Mesenchymal stem cell (in vitro differentiated cells and primary cell): ENCODE measurements at regions not wholly inside any gene's neighbourhood (a gene's known extent, or its start where the extent isn't known, plus 50 kb on each side); places are given as distances from the start of the nearest gene placed in this dataset.

Experiments
- DNase-seq: peaks from one replicate; pipeline ENCODE4 v3.0.0-alpha.2; 2013
- H2AFZ ChIP-seq: one replicate; pipeline ENCODE4 v1.6.1; 2013; ENCODE audit warnings: low read depth, mild to moderate bottlenecking, control low read depth, inconsistent platforms, low read length, moderate library complexity
- H2AK5ac ChIP-seq: 2 replicates; pipeline ENCODE4 v1.6.1; 2013; ENCODE audit warnings: low read length, moderate library complexity, mild to moderate bottlenecking, inconsistent platforms; ENCODE audit not compliant: severe bottlenecking
- H2BK120ac ChIP-seq: one replicate; pipeline ENCODE4 v1.6.1; 2013; ENCODE audit warnings: low read depth, mild to moderate bottlenecking, inconsistent platforms, low read length, moderate library complexity
- H2BK12ac ChIP-seq, 2 experiments: one replicate each; pipeline ENCODE4 v1.6.1; 2013; ENCODE audit warnings: inconsistent platforms in 2 of 2, low read length in 2 of 2, mild to moderate bottlenecking in 2 of 2, moderate library complexity in 2 of 2, control low read depth in 1 of 2
- H2BK15ac ChIP-seq: one replicate; pipeline ENCODE4 v1.6.1; 2013; ENCODE audit warnings: mild to moderate bottlenecking, low read depth, inconsistent platforms; ENCODE audit not compliant: poor library complexity, severe bottlenecking
- H2BK5ac ChIP-seq: 2 replicates; pipeline ENCODE4 v1.6.1; 2013; ENCODE audit warnings: low read depth, mild to moderate bottlenecking, low read length, control low read depth, inconsistent platforms; ENCODE audit not compliant: poor library complexity, severe bottlenecking
- H3K14ac ChIP-seq, 2 experiments: one replicate each; pipeline ENCODE4 v1.6.1; 2013; ENCODE audit warnings: inconsistent platforms in 2 of 2, low read length in 2 of 2, control low read depth in 1 of 2, mild to moderate bottlenecking in 1 of 2, moderate library complexity in 1 of 2
- H3K18ac ChIP-seq, 2 experiments: one replicate each; pipeline ENCODE4 v1.6.1; 2013; ENCODE audit warnings: inconsistent platforms in 2 of 2, low read length in 2 of 2, control low read depth in 1 of 2, low read depth in 1 of 2, mild to moderate bottlenecking in 1 of 2
- H3K23ac ChIP-seq, 2 experiments: one replicate each; pipeline ENCODE4 v1.6.1; 2013; ENCODE audit warnings: inconsistent platforms in 2 of 2, low read length in 2 of 2, mild to moderate bottlenecking in 2 of 2, moderate library complexity in 2 of 2, control low read depth in 1 of 2
- H3K27ac ChIP-seq: 2 replicates; pipeline ENCODE4 v1.5.1; 2013; ENCODE audit warnings: mild to moderate bottlenecking, moderate library complexity, low read length, control low read depth, inconsistent platforms; ENCODE audit not compliant: poor library complexity, severe bottlenecking
- H3K27me3 ChIP-seq, 2 experiments: 2 replicates each; pipeline versions ENCODE4 v1.6.1 to v1.7.0; 2013; ENCODE audit warnings: low read length in 2 of 2, mild to moderate bottlenecking in 2 of 2, moderate library complexity in 2 of 2, control low read depth in 1 of 2, inconsistent platforms in 1 of 2; ENCODE audit not compliant: control insufficient read depth in 1 of 2, insufficient read depth in 1 of 2
- H3K36me3 ChIP-seq, 2 experiments: 2 replicates each; pipeline versions ENCODE4 v1.6.1 to v1.7.0; 2013; ENCODE audit warnings: low read length in 2 of 2, control low read depth in 1 of 2, inconsistent platforms in 1 of 2, low read depth in 1 of 2, mild to moderate bottlenecking in 1 of 2; ENCODE audit not compliant: insufficient read depth in 2 of 2, control insufficient read depth in 1 of 2
- H3K4ac ChIP-seq, 2 experiments: one replicate each; pipeline ENCODE4 v1.6.1; 2013; ENCODE audit warnings: inconsistent platforms in 2 of 2, low read length in 2 of 2, mild to moderate bottlenecking in 2 of 2, moderate library complexity in 2 of 2, control low read depth in 1 of 2, low read depth in 1 of 2
- H3K4me1 ChIP-seq: 2 replicates; pipeline ENCODE4 v1.6.1; 2013; ENCODE audit warnings: low read depth, low read length, control low read depth; ENCODE audit not compliant: control insufficient read depth, insufficient read depth
- H3K4me2 ChIP-seq: 2 replicates; pipeline ENCODE4 v1.6.1; 2013; ENCODE audit warnings: low read length, mild to moderate bottlenecking, inconsistent platforms; ENCODE audit not compliant: poor library complexity, severe bottlenecking
- H3K4me3 ChIP-seq, 2 experiments: 2 replicates each; pipeline versions ENCODE4 v1.5.1 to v1.7.0; 2013; ENCODE audit warnings: low read length in 2 of 2, mild to moderate bottlenecking in 2 of 2, control low read depth in 1 of 2, low read depth in 1 of 2; ENCODE audit not compliant: insufficient read depth in 1 of 2
- H3K79me1 ChIP-seq: replicated peaks from 2 replicates; pipeline ENCODE4 v1.6.1; 2013; ENCODE audit warnings: mild to moderate bottlenecking, control low read depth, low read length, inconsistent platforms; ENCODE audit not compliant: poor library complexity, severe bottlenecking
- H3K9ac ChIP-seq: 2 replicates; pipeline ENCODE4 v1.7.0; 2013; ENCODE audit warnings: mild to moderate bottlenecking, low read length, moderate library complexity
- H3K9me3 ChIP-seq: 2 replicates; pipeline ENCODE4 v1.7.0; 2013; ENCODE audit warnings: mild to moderate bottlenecking, low read length; ENCODE audit not compliant: control insufficient read depth
- H4K8ac ChIP-seq: one replicate; pipeline ENCODE4 v1.6.1; 2013; ENCODE audit warnings: inconsistent platforms, mild to moderate bottlenecking, low read length, moderate library complexity
- H4K91ac ChIP-seq: one replicate; pipeline ENCODE4 v1.6.1; 2013; ENCODE audit warnings: mild to moderate bottlenecking, low read length, inconsistent platforms
- WGBS: methylation state at CpG from one replicate; pipeline ENCODE4 v1.1.7; 2013; ENCODE audit warnings: mixed read lengths; 5-methylcytosine and 5-hydroxymethylcytosine counted together

- Histone ChIP-seq H2BK15ac (no peak overlapping the region), H3K27ac (no peak overlapping the region), H2BK5ac (no peak overlapping the region), H3K23ac (no peak overlapping the region), H3K4me1 (no peaks in the 10 kb centered on the region), H3K18ac (no peak overlapping the region), H3K27me3 (peaks cover 0 to 3% of the 10 kb centered on the region in 2 experiments), H4K8ac (no peak overlapping the region), H2AK5ac (no peak overlapping the region), H3K36me3 (no peaks in the 10 kb centered on the region), H3K14ac (no peak overlapping the region), H3K9ac (no peak overlapping the region), H2AFZ (no peak overlapping the region), H2BK120ac (no peak overlapping the region), H4K91ac (no peak overlapping the region), H3K4me2 (no peak overlapping the region), H3K4me3 (no peak overlapping the region), H2BK12ac (no peak overlapping the region), H3K9me3 (no peaks in the 10 kb centered on the region), H3K79me1 (no peaks in the 10 kb centered on the region), H3K4ac (no peak overlapping the region)
- 63% methylated on average over 1 of the region's 2 CpGs for WGBS
- no peak for DNase-seq
Observed at GRCh38 chr16:9457215-9457614, 365.8 kb downstream of the HAPSTR1 start.

GRCh38 chr16:9458816-9459215, 367.4 kb downstream of the HAPSTR1 start:
- no peak overlapping the region for H3K4me2 ChIP-seq
- no peak for DNase-seq
- H4K91ac ChIP-seq: no peak overlapping the region
- no peak overlapping the region for H3K9ac ChIP-seq
- H2AFZ ChIP-seq: no peak overlapping the region
- H3K79me1 ChIP-seq: no peaks in the 10 kb centered on the region
- H3K27me3 ChIP-seq: peaks cover 0 to 3% of the 10 kb centered on the region in 2 experiments
- no peak overlapping the region for H2BK120ac ChIP-seq
- H2BK15ac ChIP-seq: no peak overlapping the region
- no peak overlapping the region for H2AK5ac ChIP-seq
- H3K27ac ChIP-seq: no peak overlapping the region
- no peak overlapping the region for H3K14ac ChIP-seq
- H3K23ac ChIP-seq: no peak overlapping the region
- H3K36me3 ChIP-seq: no peaks in the 10 kb centered on the region
- no peaks in the 10 kb centered on the region for H3K4me1 ChIP-seq
- H3K18ac ChIP-seq: no peak overlapping the region
- H4K8ac ChIP-seq: no peak overlapping the region
- no peak overlapping the region for H3K4me3 ChIP-seq
- no peak overlapping the region for H3K4ac ChIP-seq
- WGBS: 72% methylated on average over 6 of the region's 6 CpGs
- no peak overlapping the region for H2BK5ac ChIP-seq
- no peaks in the 10 kb centered on the region for H3K9me3 ChIP-seq
- no peak overlapping the region for H2BK12ac ChIP-seq

GRCh38 chr16:9462984-9463383, 371.5 kb downstream of the HAPSTR1 start:
- no peak overlapping the region for H2AK5ac ChIP-seq
- H2BK12ac ChIP-seq: no peak overlapping the region
- WGBS: 63% methylated on average over 6 of the region's 7 CpGs
- no peak overlapping the region for H3K4me2 ChIP-seq
- no peak overlapping the region for H3K4ac ChIP-seq
- no peak overlapping the region for H2BK5ac ChIP-seq
- H3K4me3 ChIP-seq: no peak overlapping the region
- no peak overlapping the region for H2BK120ac ChIP-seq
- peaks cover 0 to 3% of the 10 kb centered on the region in 2 experiments for H3K27me3 ChIP-seq
- H4K8ac ChIP-seq: no peak overlapping the region
- DNase-seq: no peak
- H3K23ac ChIP-seq: no peak overlapping the region
- H2AFZ ChIP-seq: no peak overlapping the region
- no peak overlapping the region for H2BK15ac ChIP-seq
- H3K9ac ChIP-seq: no peak overlapping the region
- H3K4me1 ChIP-seq: no peaks in the 10 kb centered on the region
- no peak overlapping the region for H3K14ac ChIP-seq
- H4K91ac ChIP-seq: no peak overlapping the region
- no peak overlapping the region for H3K27ac ChIP-seq
- H3K9me3 ChIP-seq: no peaks in the 10 kb centered on the region
- H3K79me1 ChIP-seq: no peaks in the 10 kb centered on the region
- H3K18ac ChIP-seq: no peak overlapping the region
- H3K36me3 ChIP-seq: no peaks in the 10 kb centered on the region

- WGBS: 70% methylated on average over 1 of the region's 3 CpGs
- Histone ChIP-seq H2AK5ac (no peak overlapping the region), H3K27ac (no peak overlapping the region), H3K14ac (no peak overlapping the region), H3K79me1 (no peaks in the 10 kb centered on the region), H2BK15ac (no peak overlapping the region), H2BK12ac (no peak overlapping the region), H3K27me3 (peaks cover 0 to 3% of the 10 kb centered on the region in 2 experiments), H3K4me2 (no peak overlapping the region), H2BK5ac (no peak overlapping the region), H3K4me1 (no peaks in the 10 kb centered on the region), H3K18ac (no peak overlapping the region), H4K91ac (no peak overlapping the region), H3K9ac (no peak overlapping the region), H3K23ac (no peak overlapping the region), H3K4ac (no peak overlapping the region), H3K36me3 (no peaks in the 10 kb centered on the region), H2BK120ac (no peak overlapping the region), H3K4me3 (no peak overlapping the region), H3K9me3 (no peaks in the 10 kb centered on the region), H4K8ac (no peak overlapping the region), H2AFZ (no peak overlapping the region)
- DNase-seq: no peak
Observed at GRCh38 chr16:9463461-9463860, 372.0 kb downstream of the HAPSTR1 start.
